DMS153 treated with DMSO at 0.1 percent for 48 hours (cell line): ENCODE measurements at regions not wholly inside any gene's neighbourhood (a gene's known extent, or its start where the extent isn't known, plus 50 kb on each side); places are given as distances from the start of the nearest gene placed in this dataset.

Experiments
- DNase-seq: peaks from one replicate; lab custom pipeline; 2025; ENCODE audit not compliant: unreplicated experiment; lab: John Stamatoyannopoulos, UW

DNA sequence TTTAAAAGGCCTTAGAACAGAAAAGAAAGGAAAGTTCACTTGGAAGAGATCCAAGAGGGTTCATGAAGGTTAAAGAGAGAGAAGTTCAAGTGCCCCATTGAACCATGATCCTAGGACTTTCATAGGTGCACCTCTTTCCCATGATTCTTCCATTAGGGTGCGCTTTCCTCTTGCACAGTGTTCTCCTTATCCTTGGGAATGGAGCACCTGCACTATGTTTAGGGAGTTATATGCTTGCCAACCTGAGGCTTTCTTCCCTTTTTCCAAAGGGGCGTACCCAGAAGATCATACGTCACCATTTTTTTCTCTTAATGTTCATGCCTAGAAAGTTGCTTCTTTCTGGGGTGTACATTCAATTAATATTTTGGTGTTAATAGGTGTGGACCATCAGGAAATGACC is 908.0 kb upstream of the SORCS1 start:
- DNase-seq, result no peak

DNA sequence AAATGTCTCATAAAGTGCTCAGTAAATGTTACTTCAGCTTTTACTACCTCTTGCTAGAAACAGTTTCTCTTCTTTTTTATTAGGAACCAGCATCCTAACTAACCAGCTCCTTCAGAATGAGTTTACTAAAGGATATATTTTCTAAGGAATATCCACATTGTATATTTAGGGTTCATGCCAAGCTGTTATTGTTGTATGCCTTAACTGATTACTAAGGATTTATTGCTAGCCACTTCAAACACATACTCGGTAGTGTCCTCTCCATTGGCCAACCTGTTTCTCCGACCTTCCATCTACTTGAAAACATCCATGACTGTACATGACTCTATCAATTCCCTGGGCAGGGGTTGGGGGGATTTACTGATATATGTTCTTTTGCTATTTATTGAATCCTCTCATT is 906.3 kb upstream of the SORCS1 start:
- no peak for DNase-seq

DNA sequence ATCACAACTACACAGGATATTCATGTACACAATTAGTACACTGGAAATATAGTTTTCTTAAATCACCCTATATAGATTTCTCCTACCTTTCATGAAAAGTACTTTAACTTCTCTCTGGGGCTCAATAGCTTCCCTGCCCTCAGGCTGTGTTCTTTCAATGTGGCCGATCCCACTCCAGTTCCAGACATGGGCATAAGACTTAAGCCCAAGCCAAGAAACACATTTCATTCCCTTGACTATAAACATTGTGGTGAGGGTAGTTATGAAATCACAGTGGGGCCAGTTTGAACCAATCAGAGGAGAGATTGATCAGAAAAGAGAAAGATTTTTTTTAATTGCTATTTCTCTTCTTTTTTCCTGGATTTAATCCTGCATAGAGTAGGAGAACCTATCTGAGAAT is 904.6 kb upstream of the SORCS1 start:
- no peak for DNase-seq

DNA sequence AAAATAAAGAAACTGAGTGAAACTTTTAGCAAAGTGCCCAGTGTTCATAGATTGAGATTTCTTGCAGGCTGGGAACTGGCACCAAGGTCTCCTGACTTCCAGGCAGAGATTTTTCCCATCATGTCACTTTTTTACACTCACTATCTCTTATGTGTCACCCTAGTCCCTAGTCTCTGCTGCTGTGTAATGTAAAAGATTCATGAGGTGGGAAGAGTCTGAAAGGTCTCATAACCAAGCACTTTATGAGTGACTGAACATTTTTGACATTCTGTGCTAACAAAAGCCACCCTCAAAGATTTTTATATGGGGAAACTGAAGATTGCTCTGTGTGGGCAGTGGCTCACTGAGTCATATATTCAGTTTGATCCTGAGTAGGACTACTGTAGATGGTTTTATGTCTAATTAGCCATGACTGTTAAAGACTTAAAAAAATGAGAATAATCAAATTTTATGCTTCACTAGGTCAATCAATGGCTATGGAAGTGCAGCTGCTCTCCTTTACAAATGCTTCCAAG is 900.3 kb upstream of the SORCS1 start:
- no peak for DNase-seq

DNA sequence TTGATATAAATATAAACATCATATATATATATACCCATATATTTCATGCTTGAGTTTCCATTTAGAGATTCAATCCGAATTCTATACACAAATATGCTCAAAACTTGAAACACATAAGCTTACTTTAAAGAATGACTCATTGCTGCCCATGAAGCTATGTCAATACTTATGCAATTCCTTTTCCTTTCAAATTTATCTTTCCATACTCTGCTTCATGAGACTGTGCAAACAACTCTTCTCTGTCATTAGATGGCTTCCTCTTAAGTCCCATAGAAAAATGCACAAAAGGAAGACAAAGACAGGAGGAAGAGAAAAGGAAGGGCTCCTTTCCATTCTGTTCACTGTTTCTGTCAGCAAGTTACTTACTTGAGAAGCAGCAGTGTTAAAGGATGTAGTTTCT is 895.7 kb upstream of the SORCS1 start:
- no peak for DNase-seq

DNA sequence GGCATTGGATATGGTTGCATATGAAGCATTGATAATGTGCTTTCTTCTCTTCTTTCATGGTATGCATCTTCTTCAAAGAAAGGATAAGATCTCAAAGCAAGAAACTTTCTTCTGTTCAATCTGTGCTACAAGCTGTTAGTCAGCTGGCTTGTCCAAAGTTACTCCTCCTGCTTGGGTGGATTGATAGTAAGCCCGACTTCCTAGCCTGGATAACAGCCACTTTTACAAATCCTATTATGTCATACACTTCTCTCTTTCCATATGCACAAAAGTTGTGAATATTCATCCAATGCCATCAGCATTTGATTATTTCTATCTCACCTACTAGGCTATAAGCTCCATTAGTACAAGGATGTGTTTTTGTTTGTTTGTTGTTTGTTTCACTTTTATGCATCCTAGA is 891.0 kb upstream of the SORCS1 start:
- DNase-seq, result no peak

DNA sequence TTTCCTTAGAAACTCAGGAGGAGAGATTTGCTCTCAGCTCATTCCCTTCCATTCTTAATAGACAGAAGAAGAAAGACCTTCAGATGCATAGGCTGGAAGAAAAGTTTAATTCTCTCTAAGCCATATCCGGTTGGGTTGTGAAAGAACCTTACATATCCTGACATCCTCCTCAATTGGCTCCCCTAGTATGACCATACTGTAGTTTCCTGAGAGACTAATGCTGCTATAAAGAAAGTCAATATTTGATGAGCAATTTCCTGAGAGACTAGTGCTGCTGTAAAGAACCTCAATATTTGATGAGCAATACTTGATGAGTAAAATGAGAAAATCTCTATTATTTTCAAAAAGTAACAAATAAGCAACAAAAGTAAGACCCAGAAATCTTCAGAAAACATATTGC is 888.5 kb upstream of the SORCS1 start:
- DNase-seq, result no peak

DNA sequence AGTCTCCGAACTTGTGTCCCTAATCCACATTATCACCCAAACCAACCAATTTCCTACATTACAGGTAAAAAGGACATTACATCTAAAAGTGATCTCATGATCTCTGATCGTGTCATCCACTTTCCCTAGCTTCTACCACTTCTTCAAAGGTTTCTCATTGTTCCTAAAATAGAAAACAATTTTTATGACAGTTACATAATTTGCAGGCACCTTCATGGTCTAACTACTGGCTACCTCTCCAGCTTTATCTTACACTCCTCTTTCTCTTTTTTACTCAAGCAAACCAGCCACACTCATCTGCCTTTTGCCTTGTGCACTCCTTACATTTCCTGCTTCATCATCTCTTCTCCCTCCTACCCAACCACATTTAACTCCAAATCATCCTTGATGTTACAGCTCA is 886.7 kb upstream of the SORCS1 start:
- no peak for DNase-seq

DNA sequence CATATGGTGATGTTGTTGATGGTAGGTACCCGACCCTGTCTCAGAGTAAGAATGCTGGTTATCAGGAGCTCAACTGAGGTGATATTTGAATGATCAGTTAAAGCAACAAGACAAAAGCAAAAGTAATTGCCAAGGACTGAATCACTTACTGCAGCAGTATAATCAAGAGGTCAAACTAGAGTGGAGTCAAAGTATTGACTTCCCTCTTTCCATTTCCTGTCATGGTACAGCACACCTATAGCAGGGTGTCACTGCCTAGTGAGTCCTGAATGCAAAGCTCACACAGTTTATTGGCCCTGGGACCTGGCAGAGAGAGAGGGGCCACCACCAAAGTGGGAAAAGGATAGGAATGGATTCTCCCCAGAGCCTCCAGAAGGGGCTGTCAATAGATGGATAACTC is 886.1 kb upstream of the SORCS1 start:
- no peak for DNase-seq

DNA sequence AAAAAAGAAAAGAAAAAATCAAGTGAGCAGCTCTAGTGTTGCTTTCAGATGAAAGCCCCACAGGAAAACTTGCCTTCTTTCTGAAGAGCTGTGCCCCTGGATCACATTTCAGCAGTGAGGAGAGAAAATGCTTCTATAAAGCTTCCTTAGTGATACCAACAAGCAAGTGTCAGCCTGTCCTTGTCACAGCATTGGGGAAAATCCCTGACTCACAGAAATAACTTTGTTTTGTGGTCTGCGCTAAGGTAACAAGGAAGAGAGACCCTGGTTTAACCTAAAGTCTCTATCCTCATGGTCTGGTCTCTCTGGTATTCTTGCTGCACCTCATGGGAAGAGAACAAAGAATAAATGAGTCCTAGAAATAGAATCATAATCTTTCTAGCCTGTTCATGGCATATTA is 885.2 kb upstream of the SORCS1 start:
- no peak for DNase-seq

DNA sequence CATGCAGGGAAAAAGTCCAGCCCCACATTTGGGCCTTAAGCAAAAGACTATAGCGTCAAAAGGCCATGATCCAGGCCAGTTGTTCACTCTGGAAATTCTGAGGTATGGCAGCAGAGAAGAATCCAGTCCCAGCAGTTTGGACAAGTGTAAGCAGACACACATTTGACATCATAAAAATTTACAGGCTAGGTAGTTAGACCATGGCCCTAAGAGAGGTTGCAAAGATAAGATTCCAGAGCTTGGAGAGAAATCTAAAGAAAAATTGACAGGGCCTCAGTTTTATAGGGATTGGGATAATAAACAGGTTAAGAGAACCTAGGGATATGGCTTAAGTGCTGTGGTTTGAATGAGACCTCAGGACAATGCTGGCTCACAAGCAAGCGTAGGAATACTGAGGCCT is 884.4 kb upstream of the SORCS1 start:
- DNase-seq, result no peak

DNA sequence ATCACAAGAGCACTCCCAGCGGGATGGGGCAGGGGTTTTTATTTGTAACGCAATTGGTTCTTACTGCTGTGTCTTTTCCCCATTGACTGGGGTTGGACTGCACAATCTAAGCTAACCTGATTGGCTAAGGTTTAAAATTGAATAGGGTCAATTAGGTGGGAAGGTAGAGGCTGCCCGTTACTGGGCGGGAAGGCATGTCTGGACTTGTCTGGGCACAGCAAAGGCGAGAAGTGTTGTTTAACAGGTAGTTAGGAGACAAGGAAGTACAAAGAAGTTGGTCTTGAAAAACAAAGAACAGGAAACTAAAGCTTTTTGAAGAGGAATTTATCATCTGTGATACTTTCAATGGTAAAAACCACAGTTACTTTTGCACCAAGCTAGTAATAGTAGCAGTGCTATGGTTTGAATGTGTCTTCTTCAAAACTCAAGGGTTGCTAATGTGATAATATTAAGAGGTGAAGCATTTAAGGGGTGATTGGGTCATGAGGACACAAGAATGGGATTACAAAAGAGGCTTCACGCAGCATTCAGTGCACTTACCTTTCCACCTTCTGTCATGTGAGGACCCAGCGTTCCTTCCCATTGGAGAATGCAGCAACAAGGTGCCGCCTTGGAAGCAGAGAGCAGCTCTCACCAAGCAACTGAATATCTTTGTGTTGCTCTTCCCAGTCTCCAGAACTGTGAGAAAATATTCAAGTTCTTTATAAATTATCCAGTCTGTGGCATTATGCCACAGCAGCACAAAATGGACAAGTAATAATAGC is 875.5 kb upstream of the SORCS1 start:
- no peak for DNase-seq

DNA sequence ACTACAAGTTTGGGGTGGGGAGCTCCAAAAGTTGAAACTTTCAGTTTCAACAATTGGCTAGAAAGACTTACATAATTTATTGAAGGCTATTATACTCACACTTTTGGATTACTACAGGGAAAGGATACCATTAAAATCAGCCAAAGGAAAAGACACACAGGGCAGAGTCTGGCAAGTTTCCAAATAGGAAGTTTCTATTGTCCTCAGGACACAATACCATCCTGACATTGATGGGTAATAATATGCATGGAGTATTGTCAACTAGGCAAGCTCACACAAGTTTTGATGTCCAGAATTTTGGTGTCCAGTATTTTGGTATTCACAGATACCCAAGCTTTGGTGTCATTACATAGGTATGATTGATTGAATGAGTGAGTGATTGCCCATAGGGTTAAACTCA is 872.6 kb upstream of the SORCS1 start:
- DNase-seq, result no peak

DNA sequence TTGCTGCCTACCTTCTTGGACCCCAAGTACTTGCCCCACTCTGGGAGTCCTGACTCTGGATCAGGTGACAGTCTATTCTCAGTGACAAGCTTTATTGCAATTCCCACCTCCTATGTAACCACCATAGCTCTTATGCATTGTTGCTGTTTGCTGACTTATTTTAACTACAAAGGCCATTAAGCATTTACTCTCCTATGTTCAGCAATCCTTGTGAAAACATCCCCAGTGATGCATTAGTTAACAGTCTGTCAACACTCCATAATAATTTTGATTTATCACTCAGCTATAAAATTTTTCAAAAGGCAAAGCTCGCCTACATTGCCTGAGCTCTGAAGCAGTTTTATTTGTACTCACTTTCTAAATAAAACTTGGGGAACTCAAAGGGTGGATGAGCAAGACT is 871.8 kb upstream of the SORCS1 start:
- peak; percentile 5 for DNase-seq

DNA sequence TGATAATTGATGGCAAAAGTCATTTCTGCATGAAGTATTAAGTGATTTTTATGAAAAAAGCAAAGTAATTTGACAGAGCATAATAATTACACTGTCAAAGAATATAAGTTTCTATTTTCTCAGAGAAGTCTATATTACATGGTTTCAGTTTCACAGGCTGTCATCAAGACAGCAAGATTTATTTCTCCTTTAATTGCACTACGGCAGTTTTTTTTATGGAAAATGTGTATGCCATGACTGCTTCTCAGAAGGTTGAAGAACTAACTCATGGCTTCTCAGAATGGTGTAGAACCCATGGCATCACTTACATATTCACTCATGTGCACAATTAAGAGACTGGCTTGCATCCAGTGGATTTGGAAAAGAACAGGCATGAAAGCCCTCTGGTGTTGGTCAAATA is 870.3 kb upstream of the SORCS1 start:
- no peak for DNase-seq

DNA sequence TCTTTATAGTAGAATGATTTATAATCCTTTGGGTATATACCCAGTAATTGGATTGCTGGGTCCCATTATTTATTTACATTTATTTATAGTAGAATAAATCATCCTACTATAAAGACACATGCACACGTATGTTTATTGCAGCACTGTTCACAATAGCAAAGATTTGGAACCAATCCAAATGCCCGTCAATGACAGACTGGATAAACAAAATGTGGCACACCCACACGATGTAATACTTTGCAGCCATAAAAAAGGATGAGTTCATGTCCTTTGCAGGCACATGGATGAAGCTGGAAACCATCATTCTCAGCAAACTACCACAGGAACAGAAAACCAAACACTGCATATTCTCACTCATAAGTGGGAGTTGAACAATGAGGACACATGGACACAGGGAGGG is 869.0 kb upstream of the SORCS1 start:
- DNase-seq, result peak; percentile 21

DNA sequence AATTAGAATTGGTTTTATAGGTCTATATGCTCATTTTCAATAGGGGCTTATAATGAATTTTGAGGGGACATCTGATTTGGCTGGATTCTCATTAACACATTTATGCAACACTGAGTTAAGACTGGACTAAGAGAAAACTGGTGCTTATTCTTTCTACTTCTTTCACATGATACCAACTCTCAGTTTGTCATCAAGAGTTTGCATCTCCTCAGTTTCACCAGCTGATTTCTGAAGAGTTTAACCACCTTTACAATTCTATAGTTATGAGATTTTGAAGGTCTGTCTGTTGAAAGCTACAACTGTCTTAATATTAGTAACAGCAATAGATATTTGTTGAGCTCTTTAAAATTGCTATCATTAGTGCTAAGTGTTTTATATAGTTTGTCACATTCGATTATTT is 867.0 kb upstream of the SORCS1 start:
- DNase-seq, result no peak

DNA sequence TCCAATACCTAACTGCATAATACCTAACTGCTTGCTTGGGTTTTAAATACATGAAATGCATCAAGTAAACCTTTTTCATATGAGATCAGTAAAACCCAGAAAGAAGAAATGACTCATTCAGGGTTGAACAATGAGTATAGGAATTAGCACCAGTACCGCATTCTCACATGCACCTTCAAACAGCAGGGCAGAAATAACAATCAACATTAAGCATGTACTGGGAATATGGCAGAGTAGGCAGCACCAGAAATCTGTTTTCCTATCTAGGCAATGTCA is 850.3 kb upstream of the SORCS1 start:
- DNase-seq, result no peak

DNA sequence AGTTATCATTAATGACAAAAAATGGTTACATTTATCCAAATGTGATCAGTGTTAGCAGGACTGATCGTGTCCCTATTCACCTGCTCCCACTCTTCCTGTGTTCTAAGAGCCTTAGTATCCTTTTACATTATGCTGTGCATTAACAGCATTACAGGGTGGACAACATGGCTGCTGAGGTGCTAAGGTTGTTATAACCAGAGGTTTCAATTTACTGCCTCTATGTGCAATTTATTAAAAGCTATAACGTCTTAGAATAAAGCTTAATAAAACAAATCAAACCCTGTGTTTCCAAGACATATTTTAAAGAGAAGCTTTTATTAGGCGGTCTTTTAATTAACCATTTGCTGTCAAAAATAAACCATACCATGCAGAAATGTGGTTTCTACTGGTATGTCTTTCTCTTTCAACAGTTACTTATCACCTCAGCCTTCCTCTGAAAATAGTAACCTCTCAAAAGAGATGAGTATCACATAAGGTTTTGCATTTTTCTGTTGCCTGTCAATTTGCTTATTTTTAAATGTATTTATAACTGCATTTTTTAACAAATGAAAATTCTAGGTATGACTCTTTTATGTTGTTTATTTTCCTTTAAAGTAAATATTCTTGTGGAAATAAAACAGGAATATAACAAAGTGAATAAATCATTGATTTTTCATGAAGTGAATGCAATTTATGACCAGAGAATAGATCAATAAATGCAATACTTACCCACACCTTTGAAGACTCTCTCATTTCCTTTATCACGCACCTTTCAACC is 849.8 kb upstream of the SORCS1 start:
- DNase-seq, result no peak

DNA sequence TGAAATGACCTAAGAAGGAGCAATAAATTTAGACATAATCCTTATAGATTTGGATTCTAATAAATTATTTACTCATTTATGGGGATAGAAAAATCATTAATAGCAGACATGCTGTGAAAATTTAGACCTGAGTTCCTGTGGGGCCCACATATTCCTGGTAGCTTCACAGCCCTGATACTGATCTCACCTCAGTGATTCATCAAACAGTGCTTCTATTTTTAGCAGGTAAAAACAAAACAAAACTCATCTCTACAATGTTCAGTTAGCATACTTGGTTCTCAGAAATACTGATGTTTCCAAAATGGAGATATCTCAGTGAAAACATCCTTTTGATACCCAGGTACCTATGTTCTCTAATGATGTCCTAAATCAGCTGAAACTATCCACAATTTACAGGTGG is 841.1 kb upstream of the SORCS1 start:
- DNase-seq, result no peak

DNA sequence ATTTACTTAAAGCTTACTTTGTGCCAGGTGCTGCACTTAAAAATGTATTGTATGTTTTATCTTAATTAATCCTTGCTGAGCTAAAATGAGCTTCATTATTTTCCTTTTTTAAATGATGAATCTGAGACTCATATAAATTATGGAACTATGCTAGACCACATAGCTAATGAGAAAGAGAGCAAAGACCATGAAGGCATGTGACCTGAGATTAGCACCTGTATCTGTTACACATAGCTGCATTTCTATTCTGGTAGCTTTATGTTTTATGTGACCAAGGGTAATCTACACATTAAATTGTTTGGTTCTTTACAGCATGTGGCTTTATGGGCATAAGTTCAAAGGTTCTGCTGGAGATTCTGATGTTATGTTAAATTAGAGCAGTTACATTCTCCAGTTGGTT is 839.1 kb upstream of the SORCS1 start:
- no peak for DNase-seq

DNA sequence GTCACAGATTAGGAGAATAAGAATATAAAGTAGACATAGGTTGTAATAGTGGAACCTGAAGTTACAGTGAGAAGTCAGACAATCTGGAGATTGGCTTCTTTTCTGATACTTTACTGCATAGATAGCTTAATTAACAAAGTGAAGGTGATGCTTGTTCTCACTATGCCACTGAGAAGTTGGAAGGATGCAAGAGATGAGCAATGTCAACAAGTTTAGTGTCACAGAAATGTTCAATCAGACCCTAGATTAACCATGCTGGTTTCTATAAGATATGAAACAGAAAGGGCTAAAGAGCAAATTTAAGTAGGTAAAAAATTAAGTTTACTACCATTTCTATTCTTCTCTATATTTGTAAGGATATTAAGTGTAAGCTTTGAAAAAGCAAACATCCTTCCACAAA is 838.6 kb upstream of the SORCS1 start:
- no peak for DNase-seq

DNA sequence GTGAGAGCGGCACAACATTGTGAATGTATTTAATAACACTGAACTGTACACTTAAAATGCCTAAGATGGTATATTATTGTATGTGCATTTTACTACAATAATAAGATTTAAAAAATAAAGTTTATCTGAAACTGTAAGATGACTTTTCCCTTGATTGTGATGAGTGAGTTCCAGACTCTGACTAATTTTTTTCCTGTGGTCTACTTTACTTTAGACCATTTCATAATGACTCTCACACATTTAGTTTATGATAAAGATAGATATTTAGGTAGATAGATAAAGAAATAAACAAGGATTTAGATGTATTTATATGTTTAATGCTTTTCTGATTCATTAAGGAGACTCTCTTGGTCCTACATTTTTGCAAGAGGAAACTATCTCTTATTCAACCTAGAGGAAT is 835.9 kb upstream of the SORCS1 start:
- DNase-seq, result no peak
